ENCODE measurements at regions not wholly inside any gene's neighbourhood (a gene's known extent, or its start where the extent isn't known, plus 50 kb on each side); places are given as distances from the start of the nearest gene placed in this dataset.

GRCh38 chr2:173644146-173644545 is 289.5 kb downstream of the CDCA7 start:
- no peak for DNase-seq (ENCODE audit: low read depth, low spot score)
- ChIA-PET CTCF (no interaction called here), POLR2A (no interaction called here)
- H3K4me3 ChIP-seq (ENCODE audit: low read depth, low read length): no peak overlapping the region
- TF ChIP-seq, protein P1, sequence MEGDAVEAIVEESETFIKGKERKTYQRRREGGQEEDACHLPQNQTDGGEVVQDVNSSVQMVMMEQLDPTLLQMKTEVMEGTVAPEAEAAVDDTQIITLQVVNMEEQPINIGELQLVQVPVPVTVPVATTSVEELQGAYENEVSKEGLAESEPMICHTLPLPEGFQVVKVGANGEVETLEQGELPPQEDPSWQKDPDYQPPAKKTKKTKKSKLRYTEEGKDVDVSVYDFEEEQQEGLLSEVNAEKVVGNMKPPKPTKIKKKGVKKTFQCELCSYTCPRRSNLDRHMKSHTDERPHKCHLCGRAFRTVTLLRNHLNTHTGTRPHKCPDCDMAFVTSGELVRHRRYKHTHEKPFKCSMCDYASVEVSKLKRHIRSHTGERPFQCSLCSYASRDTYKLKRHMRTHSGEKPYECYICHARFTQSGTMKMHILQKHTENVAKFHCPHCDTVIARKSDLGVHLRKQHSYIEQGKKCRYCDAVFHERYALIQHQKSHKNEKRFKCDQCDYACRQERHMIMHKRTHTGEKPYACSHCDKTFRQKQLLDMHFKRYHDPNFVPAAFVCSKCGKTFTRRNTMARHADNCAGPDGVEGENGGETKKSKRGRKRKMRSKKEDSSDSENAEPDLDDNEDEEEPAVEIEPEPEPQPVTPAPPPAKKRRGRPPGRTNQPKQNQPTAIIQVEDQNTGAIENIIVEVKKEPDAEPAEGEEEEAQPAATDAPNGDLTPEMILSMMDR (IDR thresholded peaks at IDR 0.05; ENCODE audit: insufficient read depth, low read length, missing control alignments): no peak

DNA sequence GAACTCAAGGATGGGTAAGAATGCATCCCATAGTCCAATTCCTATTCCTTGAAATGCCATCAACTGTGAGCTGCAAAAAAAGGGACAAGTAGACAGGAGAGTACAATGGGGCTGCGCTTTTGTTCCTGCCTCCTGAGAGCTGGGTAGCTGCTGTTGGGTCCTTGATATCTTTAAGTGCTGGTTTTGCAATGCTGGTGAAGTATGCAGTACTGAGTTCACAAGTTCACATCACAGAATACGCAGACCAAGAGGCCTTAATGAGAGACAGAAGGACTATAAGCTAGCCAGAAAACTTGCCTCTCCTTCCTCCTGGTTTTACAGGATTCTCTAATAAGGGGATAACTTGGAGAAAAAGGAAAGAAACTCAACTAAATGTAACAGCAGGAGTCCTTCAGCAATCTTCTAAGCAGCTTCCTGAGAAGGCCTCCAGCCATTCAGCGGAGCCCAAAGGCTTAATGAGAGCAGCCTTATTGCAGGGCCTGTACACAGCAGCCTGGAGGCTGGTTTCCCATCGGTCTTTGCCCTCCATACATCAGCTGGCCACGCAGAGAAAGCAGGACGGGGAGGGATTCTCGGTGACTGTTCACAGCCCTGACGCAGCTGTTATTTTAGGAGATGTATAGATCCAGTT is 293.1 kb downstream of the CDCA7 start:
- no peak overlapping the region for H3K4me3 ChIP-seq (ENCODE audit: low read depth, low read length)
- ChIA-PET POLR2A (interaction anchor here (1.0 kb wide), 1 partner anchor 10 kb away, joined by 3 read pairs; no protein-coding TSS in a partner anchor), CTCF (no interaction called here)
- TF ChIP-seq, protein P1 (IDR thresholded peaks at IDR 0.05; ENCODE audit: insufficient read depth, low read length, missing control alignments): no peak
- no peak for DNase-seq (ENCODE audit: low read depth, low spot score)

DNA sequence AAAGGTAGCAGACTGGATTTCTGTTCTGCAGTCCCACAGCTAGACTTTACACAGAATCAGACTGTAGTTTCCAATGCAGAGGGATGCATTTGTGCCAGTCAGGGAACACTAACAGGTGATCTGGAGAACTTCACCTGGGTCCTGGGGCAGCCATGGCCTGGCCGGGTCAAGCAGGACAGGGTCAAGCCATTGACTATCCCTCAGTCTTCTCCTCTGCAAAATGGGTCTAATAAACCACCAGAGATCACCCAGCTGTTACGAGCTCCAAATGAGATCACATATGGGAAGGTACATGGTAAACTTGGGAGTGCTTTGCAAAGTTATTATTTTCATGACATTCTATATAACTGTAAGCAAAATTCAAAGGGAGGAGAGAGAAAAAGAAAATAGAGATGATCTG is 294.1 kb downstream of the CDCA7 start:
- ChIA-PET POLR2A (no interaction called here), CTCF (no interaction called here)
- DNase-seq (ENCODE audit: low read depth, low spot score): no peak
- no peak overlapping the region for H3K4me3 ChIP-seq (ENCODE audit: low read depth, low read length)
- TF ChIP-seq, protein P1 (IDR thresholded peaks at IDR 0.05; ENCODE audit: insufficient read depth, low read length, missing control alignments): no peak

- ChIA-PET POLR2A (no interaction called here), CTCF (no interaction called here)
- TF ChIP-seq, protein P1 (IDR thresholded peaks at IDR 0.05; ENCODE audit: insufficient read depth, low read length, missing control alignments): no peak
- H3K4me3 ChIP-seq (ENCODE audit: low read depth, low read length): no peak overlapping the region
- no peak for DNase-seq (ENCODE audit: low read depth, low spot score)
Measured at GRCh38 chr2:173649527-173650219, 295.0 kb downstream of the CDCA7 start.

DNA sequence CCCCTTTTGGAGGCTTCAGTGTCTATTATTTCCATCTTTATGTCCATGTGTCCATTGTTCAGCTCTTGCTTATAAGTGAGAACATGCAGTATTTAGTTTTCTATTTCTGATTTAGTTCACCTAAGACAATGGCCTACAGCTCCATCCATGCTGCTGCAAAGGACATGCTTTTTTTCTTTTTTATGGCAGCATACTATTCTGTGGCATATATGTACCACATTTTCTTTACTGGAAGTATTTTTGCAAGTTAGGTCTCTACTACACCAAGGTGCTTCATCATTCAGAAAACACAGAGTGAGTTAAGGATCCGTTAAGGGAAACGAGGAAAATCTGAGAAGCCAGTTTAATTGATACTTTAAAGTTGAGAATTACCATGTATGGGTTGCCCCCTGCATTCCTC is 297.2 kb downstream of the CDCA7 start:
- TF ChIP-seq, protein P1 (IDR thresholded peaks at IDR 0.05; ENCODE audit: insufficient read depth, low read length, missing control alignments): no peak
- DNase-seq (ENCODE audit: low read depth, low spot score): no peak
- POLR2A ChIA-PET: no interaction called here
- H3K4me3 ChIP-seq (ENCODE audit: low read depth, low read length): no peak overlapping the region
- CTCF ChIA-PET: no interaction called here

- CTCF ChIA-PET: interaction anchor here (1.1 kb wide), 1 partner anchor 695 kb away, joined by 3 read pairs; no protein-coding TSS in a partner anchor
- POLR2A ChIA-PET: interaction anchor here (0.8 kb wide), 1 partner anchor 234 kb away, joined by 3 read pairs; no protein-coding TSS in a partner anchor
- DNase-seq (ENCODE audit: low read depth, low spot score): peak; percentile 62
- no peak overlapping the region for H3K4me3 ChIP-seq (ENCODE audit: low read depth, low read length)
- TF ChIP-seq, protein P1 (IDR thresholded peaks at IDR 0.05; ENCODE audit: insufficient read depth, low read length, missing control alignments): no peak
Measured at GRCh38 chr2:173652311-173652710, 297.6 kb downstream of the CDCA7 start.

All from AG04449 (cell line).